ENCODE measurements at regions not wholly inside any gene's neighbourhood (a gene's known extent, or its start where the extent isn't known, plus 50 kb on each side); places are given as distances from the start of the nearest gene placed in this dataset.

- TF ChIP-seq ZNF382 (CRISPR knock-in tag; IDR thresholded peaks at IDR 0.05; ENCODE audit: borderline replicate concordance) (no peak), GPBP1L1 (CRISPR knock-in tag; IDR thresholded peaks at IDR 0.05) (no peak), NR3C1 (CRISPR knock-in tag; IDR thresholded peaks at IDR 0.05) (no peak), POLR2A (IDR thresholded peaks at IDR 0.05; ENCODE audit: insufficient read depth in 1 of 2, low read depth in 2 of 2, low read length in 2 of 2) (no peak), BCLAF1 (IDR thresholded peaks at IDR 0.05) (no peak)
Observed at GRCh38 chr5:122612901-122613300, 162.0 kb upstream of the SNX2 start.
